Stimulated activated CD4-positive, alpha-beta T cell treated with anti-CD3 and anti-CD28 coated beads, TNF-alpha, amount 100 ng/mL, for 1 hour (primary cell): ENCODE measurements at regions not wholly inside any gene's neighbourhood (a gene's known extent, or its start where the extent isn't known, plus 50 kb on each side); places are given as distances from the start of the nearest gene placed in this dataset.

Experiments used
- DNase-seq, 3 donors: peaks; one replicate each; pipeline ENCODE4 v3.0.0-alpha.2; 2020; ENCODE audit warnings: low read depth in 3 of 3, low spot score in 1 of 3

GRCh38 chr3:118433825-118434224, 600.8 kb downstream of the IGSF11 start:
- no peak for DNase-seq

GRCh38 chr3:118435851-118436350, 598.7 kb downstream of the IGSF11 start:
- no peak for DNase-seq

GRCh38 chr3:118436697-118437262, 597.9 kb downstream of the IGSF11 start:
- no peak for DNase-seq

GRCh38 chr3:118445036-118445435, 589.6 kb downstream of the IGSF11 start:
- no peak for DNase-seq

GRCh38 chr3:118447339-118447738, 587.3 kb downstream of the IGSF11 start:
- DNase-seq, result no peak

GRCh38 chr3:118466795-118467330, 567.8 kb downstream of the IGSF11 start:
- no peak for DNase-seq

GRCh38 chr3:118468801-118469200, 565.8 kb downstream of the IGSF11 start:
- no peak for DNase-seq

GRCh38 chr3:118472586-118472985, 562.1 kb downstream of the IGSF11 start:
- no peak for DNase-seq

GRCh38 chr3:118473343-118473742, 561.3 kb downstream of the IGSF11 start:
- DNase-seq, result no peak

- DNase-seq, result no peak
These were observed 557.6 kb downstream of the IGSF11 start for GRCh38 chr3:118476885-118477618.

GRCh38 chr3:118477768-118478167, 556.9 kb downstream of the IGSF11 start:
- no peak for DNase-seq

GRCh38 chr3:118478706-118479276, 555.9 kb downstream of the IGSF11 start:
- no peak for DNase-seq

- no peak for DNase-seq
These were observed 555.3 kb downstream of the IGSF11 start for GRCh38 chr3:118479376-118479775.

GRCh38 chr3:118480101-118480860, 554.4 kb downstream of the IGSF11 start:
- DNase-seq, result no peak

- DNase-seq, result no peak
These were observed 549.0 kb downstream of the IGSF11 start for GRCh38 chr3:118485693-118486092.

- DNase-seq, result no peak
These were observed 546.9 kb downstream of the IGSF11 start for GRCh38 chr3:118487734-118488133.

- DNase-seq, result no peak
These were observed 545.9 kb downstream of the IGSF11 start for GRCh38 chr3:118488732-118489131.

GRCh38 chr3:118495206-118495605, 539.4 kb downstream of the IGSF11 start:
- no peak for DNase-seq

- DNase-seq, result no peak
These were observed 537.4 kb downstream of the IGSF11 start for GRCh38 chr3:118497274-118497673.

GRCh38 chr3:118501152-118501551, 533.5 kb downstream of the IGSF11 start:
- DNase-seq, result no peak

GRCh38 chr3:118504906-118505305, 529.7 kb downstream of the IGSF11 start:
- DNase-seq, result no peak
